Endodermal cell (in vitro differentiated cells): ENCODE measurements at regions not wholly inside any gene's neighbourhood (a gene's known extent, or its start where the extent isn't known, plus 50 kb on each side); places are given as distances from the start of the nearest gene placed in this dataset.
A peak's percentile ranks its signal among the peaks of the same experiment; 100 is the strongest.

ENCODE experiments used
- DNase-seq: peaks from one replicate; pipeline ENCODE4 v3.0.0-alpha.2; 2017
- H3K27ac ChIP-seq: 2 replicates; pipeline ENCODE4 v1.5.1; 2013; ENCODE audit warnings: mild to moderate bottlenecking, low read depth, low read length, moderate library complexity
- H3K27me3 ChIP-seq: 2 replicates; pipeline ENCODE4 v1.6.1; 2013; ENCODE audit warnings: mild to moderate bottlenecking, low read length, moderate library complexity; ENCODE audit not compliant: insufficient read depth, control insufficient read depth, poor library complexity, severe bottlenecking
- H3K36me3 ChIP-seq: 2 replicates; pipeline ENCODE4 v1.7.0; 2013; ENCODE audit warnings: mild to moderate bottlenecking, low read length, moderate library complexity; ENCODE audit not compliant: control insufficient read depth, insufficient read depth
- H3K4me1 ChIP-seq: one replicate; pipeline ENCODE4 v1.7.0; 2013; ENCODE audit warnings: low read length; ENCODE audit not compliant: control insufficient read depth, insufficient read depth
- H3K4me3 ChIP-seq: 2 replicates; pipeline ENCODE4 v1.5.1; 2013; ENCODE audit warnings: mild to moderate bottlenecking, low read length, moderate library complexity
- H3K9ac ChIP-seq: 2 replicates; pipeline ENCODE4 v1.6.1; 2013; ENCODE audit warnings: mild to moderate bottlenecking, low read length, moderate library complexity; ENCODE audit not compliant: poor library complexity, severe bottlenecking; ENCODE audit errors: extremely low read depth
- H3K9me3 ChIP-seq: 2 replicates; pipeline ENCODE4 v1.6.1; 2013; ENCODE audit warnings: mild to moderate bottlenecking, low read length, moderate library complexity; ENCODE audit not compliant: control insufficient read depth
- H3K27ac Mint-ChIP-seq: 2 replicates; pipeline ENCODE4 v1.8.0; 2020; ENCODE audit warnings: mixed read lengths
- H3K27me3 Mint-ChIP-seq: 2 replicates; pipeline ENCODE4 v1.8.0; 2021; ENCODE audit warnings: mild to moderate bottlenecking, mixed read lengths; ENCODE audit not compliant: insufficient read depth
- H3K36me3 Mint-ChIP-seq: 2 replicates; pipeline ENCODE4 v1.8.0; 2020; ENCODE audit warnings: low read depth, mixed read lengths
- H3K4me1 Mint-ChIP-seq: 2 replicates; pipeline ENCODE4 v1.8.0; 2020; ENCODE audit warnings: mixed read lengths
- H3K4me3 Mint-ChIP-seq: 2 replicates; pipeline ENCODE4 v1.8.0; 2020; ENCODE audit warnings: mild to moderate bottlenecking, moderate library complexity, mixed read lengths
- H3K9me3 Mint-ChIP-seq: 2 replicates; pipeline ENCODE4 v1.8.0; 2020; ENCODE audit warnings: mild to moderate bottlenecking, mixed read lengths
- CTCF ChIP-seq: fragments of 200-600 bp; sonication (generic); conservative IDR thresholded peaks from 2 replicates; pipeline ENCODE4 v1.5.0; 2021; ENCODE audit warnings: antibody characterized with exemption, mild to moderate bottlenecking
- WGBS, 2 experiments: methylation state at CpG; one replicate each; pipeline versions ENCODE4 v1.1.5 to v1.1.7; 2013; ENCODE audit warnings: missing lambda C conversion rate in 2 of 2, mixed read lengths in 1 of 2; ENCODE audit not compliant: insufficient coverage in 1 of 2, insufficient read length in 1 of 2; 5-methylcytosine and 5-hydroxymethylcytosine counted together

GRCh38 chr12:125355614-125356013 lies 290.4 kb downstream of the AACS start:
- no peaks in the 10 kb centered on the region for H3K36me3 ChIP-seq
- H3K36me3 Mint-ChIP-seq: peaks cover 12% of the 10 kb centered on the region
- no peaks in the 10 kb centered on the region for H3K27me3 ChIP-seq
- DNase-seq: peak; percentile 19
- H3K9ac ChIP-seq: no peak overlapping the region
- no peak overlapping the region for H3K4me3 Mint-ChIP-seq
- peaks cover 24% of the 10 kb centered on the region for H3K9me3 Mint-ChIP-seq
- H3K4me3 ChIP-seq: no peak overlapping the region
- peaks cover 26% of the 10 kb centered on the region for H3K9me3 ChIP-seq
- peak overlapping the region; percentile 38 for H3K27ac Mint-ChIP-seq
- H3K27ac ChIP-seq: no peak overlapping the region
- H3K4me1 ChIP-seq: peaks cover 5% of the 10 kb centered on the region
- no peak for TF ChIP-seq CTCF
- peaks cover 15% of the 10 kb centered on the region for H3K4me1 Mint-ChIP-seq
- 95 to 96% methylated on average over 4 to 7 of the region's 7 CpGs for WGBS, 2 experiments
- no peaks in the 10 kb centered on the region for H3K27me3 Mint-ChIP-seq

- Histone ChIP-seq H3K36me3 (no peaks in the 10 kb centered on the region), H3K9ac (no peak overlapping the region), H3K27me3 (no peaks in the 10 kb centered on the region), H3K27ac (no peak overlapping the region), H3K9me3 (peaks cover 26% of the 10 kb centered on the region), H3K4me3 (no peak overlapping the region), H3K4me1 (peaks cover under 1% of the 10 kb centered on the region)
- Mint-ChIP-seq H3K36me3 (peaks cover 10% of the 10 kb centered on the region), H3K27ac (no peak overlapping the region), H3K9me3 (peaks cover 24% of the 10 kb centered on the region), H3K4me1 (peaks cover 12% of the 10 kb centered on the region), H3K4me3 (no peak overlapping the region), H3K27me3 (no peaks in the 10 kb centered on the region)
- DNase-seq: no peak
- 83 to 92% methylated on average over 2 to 4 of the region's 4 CpGs for WGBS, 2 experiments
- TF ChIP-seq CTCF: no peak
These were observed 290.9 kb downstream of the AACS start for GRCh38 chr12:125356111-125356510.

GRCh38 chr12:125357561-125357960 lies 292.3 kb downstream of the AACS start:
- Histone ChIP-seq H3K4me1 (no peaks in the 10 kb centered on the region), H3K27me3 (no peaks in the 10 kb centered on the region), H3K9ac (no peak overlapping the region), H3K9me3 (peaks cover 14% of the 10 kb centered on the region), H3K4me3 (no peak overlapping the region), H3K36me3 (no peaks in the 10 kb centered on the region), H3K27ac (no peak overlapping the region)
- DNase-seq: peak; percentile 30
- no peak overlapping the region for H3K27ac Mint-ChIP-seq
- H3K27me3 Mint-ChIP-seq: no peaks in the 10 kb centered on the region
- no peak for TF ChIP-seq CTCF
- peaks cover 14% of the 10 kb centered on the region for H3K9me3 Mint-ChIP-seq
- peaks cover 12% of the 10 kb centered on the region for H3K4me1 Mint-ChIP-seq
- no peak overlapping the region for H3K4me3 Mint-ChIP-seq
- 96 to 100% methylated on average over 1 to 3 of the region's 3 CpGs for WGBS, 2 experiments
- H3K36me3 Mint-ChIP-seq: peaks cover 3% of the 10 kb centered on the region
